Mucosa of rectum (tissue), 2 donors: ENCODE measurements at regions not wholly inside any gene's neighbourhood (a gene's known extent, or its start where the extent isn't known, plus 50 kb on each side); places are given as distances from the start of the nearest gene placed in this dataset.

Experiments
- H3K27ac ChIP-seq, 2 donors: one replicate each; pipeline ENCODE4 v1.7.0; 2013; ENCODE audit warnings: inconsistent platforms in 2 of 2, low read depth in 2 of 2, low read length in 2 of 2
- H3K27me3 ChIP-seq, 2 donors: one replicate each; pipeline ENCODE4 v1.7.0; 2013; ENCODE audit warnings: low read length in 2 of 2; ENCODE audit not compliant: control insufficient read depth in 2 of 2, insufficient read depth in 2 of 2
- H3K36me3 ChIP-seq, 2 donors: one replicate each; pipeline ENCODE4 v1.7.0; 2013; ENCODE audit warnings: low read length in 2 of 2; ENCODE audit not compliant: control insufficient read depth in 2 of 2, insufficient read depth in 2 of 2
- H3K4me1 ChIP-seq, 2 donors: one replicate each; pipeline ENCODE4 v1.7.0; 2013; ENCODE audit warnings: low read length in 2 of 2, mild to moderate bottlenecking in 1 of 2; ENCODE audit not compliant: control insufficient read depth in 2 of 2, insufficient read depth in 2 of 2
- H3K4me3 ChIP-seq, 2 donors: one replicate each; pipeline ENCODE4 v1.7.0; 2013; ENCODE audit warnings: low read length in 2 of 2
- H3K9ac ChIP-seq, 2 donors: one replicate each; pipeline ENCODE4 v1.7.0; 2013; ENCODE audit warnings: low read length in 2 of 2, low read depth in 1 of 2, mild to moderate bottlenecking in 1 of 2
- H3K9me3 ChIP-seq, 2 donors: one replicate each; pipeline ENCODE4 v1.7.0; 2013; ENCODE audit warnings: low read length in 2 of 2; ENCODE audit not compliant: control insufficient read depth in 2 of 2
- donor health status: healthy.
- donor health status: Normal muscosa, but diverticular disease.

DNA sequence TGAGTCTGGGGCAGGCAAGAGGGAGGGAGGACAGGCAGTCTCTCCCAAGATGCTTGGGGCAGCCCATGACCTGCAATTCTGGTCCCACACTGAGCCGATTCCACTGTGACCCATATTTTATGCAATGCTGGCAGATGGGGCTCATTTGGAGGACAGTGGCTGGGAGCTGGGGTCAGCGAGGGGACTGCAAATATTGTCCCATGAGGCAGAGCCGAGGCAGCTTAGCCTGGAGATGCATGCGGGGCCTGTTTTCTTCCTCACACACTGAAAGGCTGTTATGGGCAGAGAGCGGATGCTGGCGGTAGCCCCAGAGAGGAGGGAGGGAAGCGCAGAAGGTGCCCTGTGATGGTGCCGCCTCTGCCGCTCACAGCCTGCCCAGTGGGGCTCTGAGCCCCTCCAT, 128.5 kb upstream of the POU3F1 start:
- H3K36me3 ChIP-seq: no peaks in the 10 kb centered on the region
- no peaks in the 10 kb centered on the region for H3K4me1 ChIP-seq
- H3K27me3 ChIP-seq: no peaks in the 10 kb centered on the region
- no peak overlapping the region for H3K9ac ChIP-seq
- no peaks in the 10 kb centered on the region for H3K9me3 ChIP-seq
- no peak overlapping the region for H3K4me3 ChIP-seq
- H3K27ac ChIP-seq: no peak overlapping the region

DNA sequence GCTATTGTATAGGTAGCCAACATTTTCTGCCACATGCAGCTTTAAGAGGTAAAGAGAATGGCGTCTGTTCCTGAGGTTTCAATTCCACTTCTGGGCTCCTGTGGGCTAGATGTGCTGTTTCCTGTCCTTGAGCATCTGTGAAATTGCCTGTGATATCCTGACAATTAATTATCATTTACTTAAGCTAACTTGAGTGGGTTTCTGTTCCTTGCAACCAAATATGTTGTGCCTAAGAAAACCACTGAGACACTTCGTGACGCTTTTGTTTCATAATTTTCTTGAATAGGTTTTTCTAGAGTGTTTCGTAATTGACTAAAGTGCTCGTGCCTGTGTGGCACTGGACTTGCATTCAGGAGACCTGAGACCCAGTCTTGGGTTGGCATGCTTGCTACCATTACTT, 127.3 kb upstream of the POU3F1 start:
- Histone ChIP-seq H3K27ac (no peak overlapping the region), H3K9ac (no peak overlapping the region), H3K4me3 (no peak overlapping the region), H3K4me1 (no peaks in the 10 kb centered on the region), H3K36me3 (no peaks in the 10 kb centered on the region), H3K9me3 (no peaks in the 10 kb centered on the region), H3K27me3 (no peaks in the 10 kb centered on the region)

DNA sequence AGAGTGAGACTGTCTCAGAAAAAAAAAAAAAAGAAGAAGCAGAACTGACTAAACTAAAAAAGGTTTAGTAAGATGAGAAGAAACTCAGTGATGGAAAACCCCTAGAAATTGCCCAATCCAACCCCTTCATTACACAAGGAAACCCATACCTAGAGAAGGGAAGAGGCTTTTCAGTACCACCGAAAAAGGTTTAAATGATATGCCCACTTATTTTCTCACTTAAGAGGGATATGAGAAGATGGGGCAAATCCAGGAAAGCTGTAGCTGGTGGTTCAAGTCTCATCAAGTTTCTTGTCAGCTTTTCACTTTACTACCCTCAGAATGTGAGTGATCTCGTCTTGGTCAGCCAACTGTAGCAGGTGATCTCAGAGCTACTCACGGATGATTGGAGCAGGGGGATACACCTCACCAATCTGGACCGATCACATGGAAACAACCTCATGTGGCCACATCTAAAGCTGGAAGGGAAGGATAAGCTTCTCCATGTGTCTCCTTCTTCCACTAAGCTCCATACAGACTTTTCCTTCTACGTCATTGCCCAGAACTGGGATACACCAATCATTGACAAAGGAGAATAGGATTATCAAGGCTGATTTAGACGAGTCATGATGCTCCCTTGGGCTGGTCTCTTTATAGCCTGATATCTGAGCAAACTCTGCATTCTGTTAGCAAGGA, 126.7 kb upstream of the POU3F1 start:
- H3K9ac ChIP-seq: no peak overlapping the region
- H3K9me3 ChIP-seq: no peaks in the 10 kb centered on the region
- H3K27ac ChIP-seq: no peak overlapping the region
- H3K4me1 ChIP-seq: no peaks in the 10 kb centered on the region
- no peaks in the 10 kb centered on the region for H3K27me3 ChIP-seq
- H3K4me3 ChIP-seq: no peak overlapping the region
- no peaks in the 10 kb centered on the region for H3K36me3 ChIP-seq

DNA sequence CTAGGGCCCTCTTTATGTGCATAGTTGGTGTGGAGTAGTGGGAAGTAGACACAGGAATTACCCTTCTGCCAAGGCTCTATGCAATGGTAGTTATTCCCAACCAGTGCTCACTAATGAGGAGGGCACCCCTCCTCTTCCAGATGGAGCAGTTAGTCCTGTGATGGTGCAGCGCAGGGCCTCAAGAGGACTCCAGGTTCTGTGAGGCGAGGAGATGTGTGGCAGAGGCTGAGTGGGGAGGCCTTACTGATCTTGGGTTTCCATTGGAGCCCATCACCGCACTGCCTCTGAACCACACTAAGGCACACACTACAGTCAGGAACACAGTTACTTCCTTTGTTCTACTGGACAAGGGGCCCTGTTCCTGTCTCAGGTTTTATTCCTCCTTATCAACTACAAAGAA, 122.5 kb upstream of the POU3F1 start:
- H3K27me3 ChIP-seq: no peaks in the 10 kb centered on the region
- H3K36me3 ChIP-seq: no peaks in the 10 kb centered on the region
- H3K4me1 ChIP-seq: no peaks in the 10 kb centered on the region
- H3K9me3 ChIP-seq: no peaks in the 10 kb centered on the region
- no peak overlapping the region for H3K4me3 ChIP-seq
- no peak overlapping the region for H3K9ac ChIP-seq
- no peak overlapping the region for H3K27ac ChIP-seq

DNA sequence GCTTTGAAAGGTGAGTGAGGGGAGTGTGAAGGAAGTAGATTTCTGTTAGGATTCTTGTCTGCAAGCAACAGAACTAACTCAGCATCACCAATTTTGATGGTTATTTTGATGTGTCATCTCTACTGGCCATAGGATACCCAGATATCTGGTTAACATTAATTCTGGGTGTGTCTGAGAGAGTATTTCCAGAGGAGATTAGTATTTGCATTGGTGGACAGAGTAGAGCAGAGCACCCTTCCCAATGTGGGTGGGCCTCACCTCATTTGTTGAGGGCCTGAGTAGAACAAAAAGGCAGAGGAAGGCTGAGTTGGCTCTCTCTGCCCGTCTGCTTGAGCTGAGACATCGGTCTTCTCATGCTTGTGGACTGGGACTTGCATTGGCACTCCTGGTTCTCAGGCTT, 121.8 kb upstream of the POU3F1 start:
- Histone ChIP-seq H3K36me3 (no peaks in the 10 kb centered on the region), H3K4me3 (no peak overlapping the region), H3K4me1 (no peaks in the 10 kb centered on the region), H3K9ac (no peak overlapping the region), H3K9me3 (no peaks in the 10 kb centered on the region), H3K27ac (no peak overlapping the region), H3K27me3 (no peaks in the 10 kb centered on the region)

DNA sequence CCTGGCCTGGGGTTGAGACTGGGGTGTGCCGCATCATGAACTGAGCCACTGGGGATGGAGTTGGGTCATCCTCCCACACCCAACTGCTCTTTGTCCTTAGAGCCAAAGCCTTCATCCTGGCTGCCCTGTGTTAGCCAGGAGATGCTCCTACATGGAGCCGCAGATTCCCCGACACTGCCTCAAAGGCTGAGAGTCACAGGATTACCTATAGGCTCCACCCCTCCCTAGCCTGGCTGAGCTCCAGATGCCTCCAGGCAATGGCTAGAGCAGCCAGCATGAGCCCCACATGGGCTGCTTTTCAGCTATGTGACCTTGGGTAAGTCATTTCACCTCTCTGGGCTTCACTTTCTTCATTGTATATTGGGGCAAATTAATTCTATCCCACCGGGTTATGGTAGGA, 119.9 kb upstream of the POU3F1 start:
- Histone ChIP-seq H3K9me3 (no peaks in the 10 kb centered on the region), H3K27ac (no peak overlapping the region), H3K27me3 (no peaks in the 10 kb centered on the region), H3K9ac (no peak overlapping the region), H3K4me3 (no peak overlapping the region), H3K4me1 (no peaks in the 10 kb centered on the region), H3K36me3 (no peaks in the 10 kb centered on the region)

DNA sequence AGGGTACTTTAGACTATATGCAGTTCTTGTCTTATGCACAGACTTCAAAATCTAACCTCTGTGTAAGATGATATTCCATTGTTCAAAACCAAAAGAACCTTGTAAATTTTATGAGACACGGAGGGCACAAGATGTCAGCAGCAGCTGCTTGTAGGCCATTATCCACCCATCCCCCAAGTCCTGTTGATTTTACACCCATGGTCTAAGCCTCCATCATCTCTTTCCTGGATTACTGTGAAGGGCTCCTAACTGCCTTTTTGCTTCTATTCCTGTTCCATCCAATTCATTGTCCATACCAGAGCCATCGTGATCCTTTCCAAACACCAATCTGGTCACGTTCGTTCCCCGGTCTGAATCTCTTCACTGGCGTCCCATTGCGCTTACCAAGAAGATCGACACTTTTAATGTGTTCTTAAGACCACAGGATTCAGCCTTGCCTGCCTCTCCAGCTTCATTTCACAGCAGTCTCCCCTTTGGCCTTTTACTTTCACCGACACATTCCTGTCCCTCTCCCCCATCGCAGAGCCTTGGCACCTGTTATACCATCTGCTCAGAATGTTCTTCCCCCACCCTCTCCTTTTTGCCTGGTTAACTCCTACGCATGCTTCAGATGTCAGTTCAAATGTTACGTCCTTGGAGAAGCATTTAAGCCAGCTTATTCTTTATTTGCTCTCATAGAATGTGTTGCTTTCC, 107.3 kb upstream of the POU3F1 start:
- H3K9ac ChIP-seq: no peak overlapping the region
- peaks cover 0 to 3% of the 10 kb centered on the region in 2 donors for H3K27me3 ChIP-seq
- H3K4me3 ChIP-seq: no peak overlapping the region
- no peaks in the 10 kb centered on the region for H3K36me3 ChIP-seq
- H3K27ac ChIP-seq: no peak overlapping the region
- no peaks in the 10 kb centered on the region for H3K4me1 ChIP-seq
- H3K9me3 ChIP-seq: no peaks in the 10 kb centered on the region

DNA sequence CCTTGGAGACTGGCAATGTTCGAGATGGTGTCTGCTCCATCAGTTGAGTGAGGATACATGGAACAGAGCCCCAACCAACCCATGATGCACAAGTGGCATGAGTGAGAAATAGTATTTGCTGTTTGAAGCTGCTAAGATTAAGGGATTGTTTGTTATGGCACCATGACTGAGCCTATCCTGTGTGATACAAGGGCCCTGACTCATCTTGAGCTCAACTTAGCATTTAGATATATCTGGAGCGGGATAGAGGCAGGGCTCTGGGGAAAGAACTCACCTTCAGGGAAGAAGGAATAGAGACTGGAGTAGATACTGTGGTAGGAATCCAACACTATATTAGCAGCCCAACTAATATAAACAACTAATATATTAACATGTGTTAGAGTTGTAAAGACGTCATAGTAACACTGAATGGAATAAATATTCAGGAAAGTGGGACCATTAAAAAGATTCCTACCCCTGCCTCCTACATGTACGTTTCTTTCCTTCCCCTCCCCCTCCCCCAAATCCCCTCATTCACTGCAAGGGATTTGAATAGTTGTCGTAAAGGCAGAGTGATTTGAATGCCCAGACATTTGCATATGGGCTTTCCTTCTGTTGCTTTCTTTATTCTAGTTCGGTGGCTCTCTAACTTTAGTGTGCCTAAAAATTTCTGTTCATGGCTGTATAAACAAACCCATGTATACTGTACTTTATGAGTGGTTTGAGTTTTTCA, 106.6 kb upstream of the POU3F1 start:
- Histone ChIP-seq H3K4me1 (no peaks in the 10 kb centered on the region), H3K36me3 (no peaks in the 10 kb centered on the region), H3K4me3 (no peak overlapping the region), H3K9me3 (no peaks in the 10 kb centered on the region), H3K27me3 (peaks cover 0 to 3% of the 10 kb centered on the region in 2 donors), H3K9ac (no peak overlapping the region), H3K27ac (no peak overlapping the region)

DNA sequence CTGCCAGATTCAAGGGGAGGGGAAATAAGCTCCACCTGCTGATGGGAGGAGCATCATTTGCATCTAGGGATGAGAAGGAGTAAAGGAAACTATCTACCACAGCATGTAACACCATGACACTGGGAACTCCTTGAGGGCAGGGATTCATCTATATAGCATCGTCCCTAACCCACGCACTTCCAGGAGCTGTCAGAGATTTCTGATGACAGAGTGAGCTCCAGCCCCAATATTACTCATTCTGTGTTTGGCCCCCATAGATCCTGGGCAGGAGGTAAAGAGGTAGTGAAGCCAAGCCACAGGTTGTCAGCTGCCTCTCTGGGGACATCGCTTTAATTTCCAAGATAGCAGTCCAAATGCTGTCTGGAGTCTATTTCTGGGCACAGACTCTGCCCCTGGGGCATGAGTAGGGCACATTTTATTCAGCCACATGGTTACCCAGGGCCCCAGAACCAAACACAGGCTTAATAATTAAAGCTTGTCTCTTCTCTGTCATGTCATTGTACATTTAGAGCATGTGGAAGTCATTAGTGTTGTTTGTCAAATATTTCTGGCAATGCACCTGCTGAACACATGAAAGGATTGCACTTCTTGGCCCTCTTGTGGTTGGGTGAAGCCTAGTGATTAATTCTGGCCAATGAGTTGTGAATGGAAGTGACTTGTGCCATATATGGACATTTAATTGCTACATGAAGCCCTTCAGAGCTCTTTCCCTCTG, 105.9 kb upstream of the POU3F1 start:
- Histone ChIP-seq H3K27ac (no peak overlapping the region), H3K9ac (no peak overlapping the region)

DNA sequence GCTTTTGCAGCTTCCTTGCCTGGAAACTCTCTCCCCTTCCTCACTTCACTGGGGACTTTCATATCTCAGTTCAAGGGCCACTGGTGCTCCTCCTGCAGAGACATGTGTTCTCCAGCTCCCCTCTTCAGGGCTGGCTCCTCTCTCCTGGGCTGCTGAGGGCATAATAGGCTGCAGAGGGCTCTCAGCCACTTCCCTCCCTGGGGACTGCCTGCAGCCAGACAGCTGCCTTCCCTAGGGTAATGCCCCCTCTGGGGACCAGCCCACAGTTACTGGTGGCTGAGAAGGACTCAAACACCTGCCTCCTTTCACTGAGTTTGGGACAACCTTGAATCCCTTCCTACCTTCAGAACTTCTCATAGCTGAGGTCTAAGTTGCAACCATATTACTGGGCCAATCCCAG, 104.8 kb upstream of the POU3F1 start:
- Histone ChIP-seq H3K4me3 (no peak overlapping the region), H3K9ac (no peak overlapping the region), H3K27ac (no peak overlapping the region), H3K36me3 (no peaks in the 10 kb centered on the region), H3K27me3 (peaks cover 0 to 3% of the 10 kb centered on the region in 2 donors), H3K4me1 (no peaks in the 10 kb centered on the region), H3K9me3 (no peaks in the 10 kb centered on the region)

More for the DNA sequence above, 105.9 kb upstream of the POU3F1 start:
- Histone ChIP-seq H3K4me3 (no peak overlapping the region), H3K36me3 (no peaks in the 10 kb centered on the region), H3K4me1 (no peaks in the 10 kb centered on the region), H3K9me3 (no peaks in the 10 kb centered on the region), H3K27me3 (peaks cover 0 to 3% of the 10 kb centered on the region in 2 donors)
